DND-41 (cell line): ENCODE measurements at regions not wholly inside any gene's neighbourhood (a gene's known extent, or its start where the extent isn't known, plus 50 kb on each side); places are given as distances from the start of the nearest gene placed in this dataset.

ENCODE experiments used
- EZH2 ChIP-seq: IDR thresholded peaks from 3 replicates; pipeline ENCODE4 v1.6.1; 2012; ENCODE audit warnings: borderline replicate concordance, low read depth, mild to moderate bottlenecking, moderate library complexity, low read length, inconsistent platforms; ENCODE audit not compliant: severe bottlenecking
- TF ChIP-seq, protein P1 (sequence below): IDR thresholded peaks from 2 replicates; pipeline ENCODE4 v1.5.1; 2012; ENCODE audit warnings: borderline replicate concordance, low read length, moderate library complexity, mild to moderate bottlenecking; ENCODE audit not compliant: poor library complexity, severe bottlenecking; ENCODE audit errors: extremely low read depth

GRCh38 chr6:126945812-126946360 is 172.6 kb upstream of the RSPO3 start:
- TF ChIP-seq, protein P1, sequence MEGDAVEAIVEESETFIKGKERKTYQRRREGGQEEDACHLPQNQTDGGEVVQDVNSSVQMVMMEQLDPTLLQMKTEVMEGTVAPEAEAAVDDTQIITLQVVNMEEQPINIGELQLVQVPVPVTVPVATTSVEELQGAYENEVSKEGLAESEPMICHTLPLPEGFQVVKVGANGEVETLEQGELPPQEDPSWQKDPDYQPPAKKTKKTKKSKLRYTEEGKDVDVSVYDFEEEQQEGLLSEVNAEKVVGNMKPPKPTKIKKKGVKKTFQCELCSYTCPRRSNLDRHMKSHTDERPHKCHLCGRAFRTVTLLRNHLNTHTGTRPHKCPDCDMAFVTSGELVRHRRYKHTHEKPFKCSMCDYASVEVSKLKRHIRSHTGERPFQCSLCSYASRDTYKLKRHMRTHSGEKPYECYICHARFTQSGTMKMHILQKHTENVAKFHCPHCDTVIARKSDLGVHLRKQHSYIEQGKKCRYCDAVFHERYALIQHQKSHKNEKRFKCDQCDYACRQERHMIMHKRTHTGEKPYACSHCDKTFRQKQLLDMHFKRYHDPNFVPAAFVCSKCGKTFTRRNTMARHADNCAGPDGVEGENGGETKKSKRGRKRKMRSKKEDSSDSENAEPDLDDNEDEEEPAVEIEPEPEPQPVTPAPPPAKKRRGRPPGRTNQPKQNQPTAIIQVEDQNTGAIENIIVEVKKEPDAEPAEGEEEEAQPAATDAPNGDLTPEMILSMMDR: no peak
- TF ChIP-seq EZH2: no peak
